DMS114 treated with DMSO at 0.1 percent for 48 hours (cell line): ENCODE measurements at regions not wholly inside any gene's neighbourhood (a gene's known extent, or its start where the extent isn't known, plus 50 kb on each side); places are given as distances from the start of the nearest gene placed in this dataset.

Experiments
- DNase-seq: peaks from one replicate; lab custom pipeline; 2025; ENCODE audit not compliant: unreplicated experiment; lab: John Stamatoyannopoulos, UW

DNA sequence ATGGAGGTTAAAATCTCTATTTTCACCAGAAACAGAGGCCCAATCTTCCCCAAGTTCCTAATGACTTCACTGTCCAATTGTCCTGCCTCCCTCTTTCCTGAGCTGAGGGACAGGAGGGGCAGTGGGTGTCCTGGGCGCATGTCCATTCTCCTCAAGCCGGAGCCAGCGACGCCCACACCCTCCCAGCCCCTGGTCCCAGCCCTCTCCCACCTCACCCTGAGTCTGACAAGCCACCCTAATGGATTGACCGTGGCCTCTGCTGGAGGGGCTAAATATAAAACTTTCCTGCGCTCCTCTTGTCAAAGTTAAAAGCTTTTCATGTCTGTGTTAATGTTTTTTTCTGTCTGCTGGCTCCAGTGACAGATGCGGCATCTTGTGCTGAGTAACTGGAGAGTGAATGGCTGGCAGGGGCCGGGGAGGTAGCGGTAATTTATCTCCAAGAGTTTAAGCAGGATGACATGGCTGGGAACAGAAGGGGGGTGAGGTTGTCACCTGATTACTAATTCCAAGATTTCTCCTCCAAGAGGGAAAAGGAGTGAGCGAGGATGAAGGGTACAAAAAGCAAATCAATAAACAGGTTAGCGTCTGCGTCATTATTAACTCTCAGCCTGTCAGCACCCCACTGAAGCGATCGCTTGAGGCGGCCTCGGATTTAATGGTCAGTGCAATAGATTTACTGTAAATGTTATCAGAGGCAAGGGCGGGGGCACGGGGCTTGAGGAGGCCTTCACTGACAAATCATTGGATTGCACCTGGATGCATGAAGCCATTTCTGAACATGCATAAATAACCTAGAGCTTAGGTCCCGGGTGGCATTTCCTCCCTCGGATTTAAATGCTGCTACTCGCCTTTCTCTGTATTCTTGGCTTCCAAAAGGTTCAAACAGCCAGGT is 118.1 kb upstream of the MAFB start:
- DNase-seq: no peak

DNA sequence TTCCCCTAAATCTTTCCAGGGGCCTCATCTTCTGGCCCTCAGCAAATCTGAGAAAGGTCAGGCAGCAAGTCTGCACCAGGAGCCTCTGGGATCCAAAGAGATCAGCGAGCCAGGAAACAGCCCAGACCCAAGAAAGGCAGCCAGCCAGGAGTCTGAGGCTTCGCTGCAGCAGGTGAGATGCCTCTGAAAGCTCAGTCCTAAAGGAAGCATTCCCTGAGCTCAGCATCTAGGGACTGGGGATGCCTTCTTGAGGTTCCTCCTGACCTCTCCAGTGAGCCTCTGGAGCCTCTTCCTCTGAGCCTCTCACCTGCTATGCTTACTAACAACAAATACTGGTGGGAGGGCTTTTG is 118.8 kb upstream of the MAFB start:
- no peak for DNase-seq

DNA sequence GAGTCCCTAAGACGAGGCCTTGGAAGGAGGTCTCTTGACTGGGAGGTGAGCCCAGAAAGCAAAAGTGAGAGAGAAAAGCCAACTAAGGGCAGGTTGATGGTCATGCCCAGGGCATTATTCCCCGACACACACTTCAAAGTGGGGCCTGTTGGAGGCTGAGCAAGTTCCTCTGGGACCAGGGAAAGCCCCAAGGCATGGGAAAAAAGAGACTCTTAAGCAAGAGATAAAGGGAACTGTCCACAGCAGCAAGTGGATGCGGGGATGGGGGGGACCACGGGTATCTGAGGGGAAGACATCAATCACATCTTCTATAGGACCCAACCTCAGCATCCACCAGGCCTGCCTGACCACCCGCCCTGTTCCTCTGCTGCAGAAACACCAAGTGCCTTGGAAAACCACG is 119.9 kb upstream of the MAFB start:
- DNase-seq: no peak

DNA sequence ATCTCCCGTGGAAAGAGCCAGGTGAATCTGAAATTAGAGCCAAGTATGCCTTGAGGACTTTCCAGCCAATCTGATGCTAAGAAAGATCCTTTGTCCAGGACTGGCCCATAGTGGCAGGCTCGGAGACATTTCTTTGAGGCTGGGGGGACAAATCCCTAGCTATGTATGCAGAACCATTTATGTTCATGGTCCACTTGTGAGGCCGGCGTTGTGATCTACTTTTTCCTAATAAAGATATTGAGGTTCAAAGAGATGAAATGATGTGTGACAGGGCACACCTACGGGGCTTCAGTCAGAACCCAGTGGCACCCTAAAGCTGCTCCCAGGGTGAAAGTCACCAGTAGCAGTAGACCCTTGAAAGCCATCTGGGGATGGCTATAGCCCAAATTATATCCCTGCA is 120.3 kb upstream of the MAFB start:
- DNase-seq: no peak

DNA sequence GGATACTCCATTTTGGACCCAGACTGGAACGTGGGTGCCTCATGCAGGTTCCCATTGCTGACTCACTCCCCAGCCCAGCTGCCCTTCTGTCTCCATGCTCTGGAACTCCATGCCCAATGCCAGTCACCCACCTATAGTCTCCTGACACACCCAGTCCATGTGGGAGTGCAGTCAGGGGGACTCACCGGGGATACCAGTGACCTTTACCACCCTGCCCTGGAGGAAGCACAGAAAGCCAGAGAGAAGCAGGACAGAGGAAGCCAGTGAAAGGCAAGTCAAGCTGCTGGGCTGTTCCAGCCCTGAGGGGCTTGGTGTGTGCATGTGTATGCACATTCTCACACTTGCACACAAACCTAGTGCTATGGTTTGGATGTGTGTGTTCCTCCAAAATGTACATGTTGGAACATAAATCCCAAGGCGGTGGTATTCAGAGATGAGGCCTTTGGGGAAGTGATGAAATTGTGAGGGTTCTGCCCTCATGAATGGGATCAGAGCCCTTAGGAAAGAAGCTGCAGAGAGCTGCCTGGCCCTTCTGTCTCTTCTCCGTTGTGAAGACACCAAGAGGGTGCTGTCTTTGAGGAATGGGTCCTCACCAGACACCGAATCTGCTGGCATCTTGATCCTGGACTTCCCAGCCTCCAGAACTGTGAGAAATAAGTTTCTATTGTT is 121.4 kb upstream of the MAFB start:
- no peak for DNase-seq

DNA sequence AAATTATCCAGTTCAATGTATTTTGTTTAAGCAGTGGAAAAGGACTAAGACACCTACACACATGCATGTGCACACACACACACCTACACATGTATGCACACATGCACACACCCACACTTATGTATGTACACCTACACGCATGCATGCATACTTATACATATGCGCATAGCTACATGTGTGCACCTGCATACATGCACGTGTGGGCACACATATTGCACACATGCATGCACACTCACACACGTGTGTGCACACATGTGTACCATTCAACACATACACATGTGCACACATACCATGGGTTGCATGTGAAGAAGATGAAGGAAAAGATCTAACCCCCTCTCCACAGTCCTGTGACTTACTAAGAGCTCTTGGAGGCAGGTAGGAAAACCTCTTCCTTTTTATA is 122.0 kb upstream of the MAFB start:
- no peak for DNase-seq

DNA sequence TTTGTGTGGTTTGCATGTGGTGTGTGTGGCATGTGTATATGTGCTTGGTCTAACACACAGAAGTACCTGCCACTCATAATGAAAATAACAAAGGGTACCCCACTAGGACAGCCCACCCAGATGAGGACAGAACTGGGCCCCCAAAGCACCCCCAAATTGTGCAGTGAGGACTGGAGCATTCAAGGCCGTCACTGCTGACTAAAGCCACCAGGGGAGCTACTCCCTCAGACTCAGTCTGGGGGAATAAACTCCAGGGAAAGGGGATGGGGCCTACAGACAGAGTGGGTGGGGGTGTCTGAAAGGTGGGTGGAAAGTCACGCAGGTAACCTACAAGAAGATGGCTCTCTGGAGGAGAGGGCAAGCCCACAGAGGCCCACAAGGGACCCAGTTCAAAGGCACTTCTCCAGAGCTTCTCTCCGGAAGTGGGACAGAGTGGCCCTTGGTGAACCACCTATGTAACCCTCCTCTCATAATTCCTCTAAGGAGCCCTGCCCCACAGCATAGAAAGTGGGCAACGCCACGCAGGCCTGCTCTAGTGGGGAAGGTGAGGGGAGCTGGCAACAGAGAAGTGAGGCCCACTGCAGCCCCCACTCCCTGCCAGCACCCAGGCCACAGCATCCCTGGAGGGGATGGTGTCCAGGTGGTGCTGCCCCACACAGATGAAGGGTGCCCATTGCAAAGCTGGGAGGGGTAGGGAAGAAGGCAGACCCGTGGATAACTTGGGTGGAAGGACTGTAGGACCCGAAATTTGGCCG is 122.8 kb upstream of the MAFB start:
- no peak for DNase-seq

DNA sequence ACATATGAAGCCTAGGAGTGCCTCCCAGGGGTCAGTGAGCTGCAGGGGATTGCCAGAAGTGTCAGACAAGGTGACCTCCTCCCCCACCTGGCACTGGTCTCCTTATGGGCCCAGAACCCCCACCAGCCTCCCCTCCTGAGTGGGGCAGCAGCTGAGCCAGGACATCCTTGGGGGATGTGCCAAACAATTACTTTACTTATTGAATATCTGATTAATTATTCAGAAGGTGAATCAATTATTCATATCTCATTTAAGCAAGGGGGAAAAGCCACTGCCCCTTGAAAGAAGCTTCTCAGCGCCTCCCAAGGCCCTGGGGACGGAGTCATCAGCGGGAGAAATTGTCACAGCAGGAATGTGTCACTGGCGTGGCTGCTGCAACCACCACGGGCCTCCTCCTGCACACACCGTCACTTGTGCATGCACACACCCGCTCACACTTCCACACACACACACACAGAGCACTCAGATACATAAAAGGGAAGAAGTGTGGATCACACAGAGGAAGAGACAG is 123.4 kb upstream of the MAFB start:
- no peak for DNase-seq

DNA sequence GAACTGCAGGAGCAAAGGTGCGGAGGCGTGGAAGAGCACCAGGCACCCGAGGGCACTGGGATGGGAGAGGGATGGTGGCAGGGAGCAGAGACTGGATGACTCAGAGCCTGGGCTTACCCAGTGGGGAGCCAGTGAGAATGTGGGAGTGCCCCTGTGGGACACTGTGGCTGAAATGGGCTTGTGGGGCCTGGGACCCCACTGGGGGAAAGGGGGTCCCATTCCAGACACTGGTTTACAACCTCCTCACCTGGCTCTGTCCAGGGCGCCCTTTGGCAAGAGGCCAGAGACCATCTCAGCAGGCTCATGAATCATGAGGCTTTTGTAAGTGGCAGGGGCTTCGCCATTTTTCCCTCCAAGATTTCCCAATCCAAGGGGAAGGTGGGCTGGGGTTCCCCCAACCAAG is 124.0 kb upstream of the MAFB start:
- DNase-seq: no peak

DNA sequence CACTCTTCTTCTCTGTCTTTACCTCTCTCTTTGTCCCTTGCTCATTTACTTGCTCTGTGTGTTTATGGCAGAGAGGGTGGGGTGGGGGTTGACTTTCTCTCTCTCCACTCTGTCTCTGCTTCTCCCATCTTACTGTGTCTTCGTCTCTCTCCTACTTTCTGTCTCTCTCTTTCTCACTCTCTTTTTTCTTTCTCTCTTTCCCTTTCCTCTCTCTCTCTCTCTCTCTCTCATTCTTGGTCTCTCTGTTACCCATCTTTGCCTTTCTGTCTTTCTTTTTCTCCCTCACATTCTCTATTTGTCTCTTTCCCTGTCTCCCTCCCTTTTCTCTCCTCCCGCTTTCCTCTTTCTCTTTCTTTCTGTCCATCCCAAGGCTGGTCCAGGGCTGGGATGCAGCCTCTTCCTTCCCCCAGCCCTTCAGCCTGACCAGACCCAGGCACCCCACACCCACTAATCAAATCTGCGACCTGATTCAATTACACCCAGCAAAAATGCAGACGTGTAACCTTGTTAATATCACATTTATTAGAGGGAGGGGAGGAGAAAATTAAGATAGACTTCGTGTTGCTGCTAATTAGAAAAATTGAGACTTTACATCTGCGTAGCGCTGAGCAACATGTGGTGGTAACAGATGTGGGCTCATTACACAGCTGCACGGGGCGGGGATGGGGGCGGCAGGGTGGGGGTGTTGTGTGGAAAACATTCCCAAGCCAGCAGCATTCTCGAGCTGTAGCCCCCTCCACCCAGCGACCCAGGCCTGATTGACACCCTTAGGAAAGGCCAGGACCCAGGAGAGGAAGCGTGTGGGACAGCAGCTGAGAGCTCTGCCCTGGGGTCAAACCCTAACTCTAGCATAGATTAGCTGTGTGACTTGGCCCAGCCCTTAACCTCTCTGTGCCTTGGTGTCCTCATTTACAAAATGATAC is 124.9 kb upstream of the MAFB start:
- no peak for DNase-seq

DNA sequence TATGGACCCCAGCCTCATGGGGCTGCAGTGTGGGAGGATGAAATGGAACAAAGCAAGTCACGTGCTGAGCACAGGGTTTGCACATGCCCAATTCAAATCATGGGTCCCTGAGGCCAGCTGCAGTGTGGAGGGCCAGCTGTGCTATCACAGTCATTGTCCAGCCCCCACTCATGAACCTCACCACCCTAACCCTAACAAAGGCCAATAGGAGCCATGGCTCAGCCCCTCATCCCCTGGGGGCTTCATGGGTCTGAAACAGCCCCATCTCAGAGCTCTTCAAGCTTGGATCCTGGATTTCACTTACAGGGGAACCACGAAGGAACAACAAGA is 125.6 kb upstream of the MAFB start:
- DNase-seq: no peak

DNA sequence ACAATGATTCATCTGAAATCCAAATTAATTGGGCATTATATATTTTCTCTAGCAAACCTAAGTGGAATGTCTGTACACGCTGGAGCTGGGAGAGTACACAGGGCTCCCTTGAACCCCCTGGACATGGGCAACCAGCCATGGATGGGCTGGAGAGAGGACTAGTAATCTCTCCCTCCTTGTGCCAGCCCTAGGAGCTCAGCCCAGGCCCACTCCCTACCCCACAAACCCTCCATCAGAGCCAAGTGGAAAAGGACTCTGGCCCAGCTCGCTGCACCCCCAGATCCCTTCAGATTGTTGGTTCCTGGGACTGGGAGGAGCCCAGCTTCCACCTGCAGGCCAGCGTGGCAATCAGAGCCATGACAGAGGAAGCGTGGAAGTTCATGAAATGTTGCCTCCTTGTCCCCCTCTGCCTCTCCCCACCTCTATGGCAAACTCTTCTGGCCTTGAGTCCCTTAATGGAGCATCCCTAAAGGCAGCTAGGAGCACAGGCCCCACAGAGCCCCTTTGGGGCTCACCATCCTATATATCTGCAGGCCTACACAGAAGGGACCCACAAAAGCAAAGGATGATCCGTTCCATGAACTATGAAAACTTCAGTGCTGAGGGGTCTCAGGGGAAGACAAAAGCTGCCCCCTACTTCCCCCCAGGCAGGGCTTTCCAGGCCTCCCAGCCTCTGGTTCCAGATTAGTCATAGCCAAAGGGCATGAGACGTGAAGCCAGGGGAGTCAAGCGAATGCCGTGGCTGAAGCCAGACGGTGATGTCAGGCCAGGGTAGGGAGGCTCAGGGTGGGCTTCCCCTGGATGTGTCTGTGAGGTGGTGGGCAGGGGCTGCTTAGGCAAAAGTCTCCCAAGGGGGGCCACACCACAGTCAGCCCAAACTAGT is 126.4 kb upstream of the MAFB start:
- no peak for DNase-seq

DNA sequence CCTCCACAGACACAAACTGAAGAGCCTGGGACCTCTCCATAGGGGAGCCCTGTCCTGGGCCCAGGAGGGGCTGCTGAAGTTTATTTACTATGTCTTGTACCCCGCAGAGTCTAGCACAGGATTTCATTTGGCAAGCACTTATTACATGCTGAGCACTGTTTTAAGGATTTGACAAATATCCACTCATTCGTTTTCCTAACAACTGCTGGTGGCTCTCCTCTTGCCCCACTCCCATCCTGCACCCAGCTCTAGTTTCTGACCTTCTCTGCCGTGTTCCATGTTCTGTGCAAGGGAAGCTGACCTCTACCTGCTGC is 127.0 kb upstream of the MAFB start:
- no peak for DNase-seq

DNA sequence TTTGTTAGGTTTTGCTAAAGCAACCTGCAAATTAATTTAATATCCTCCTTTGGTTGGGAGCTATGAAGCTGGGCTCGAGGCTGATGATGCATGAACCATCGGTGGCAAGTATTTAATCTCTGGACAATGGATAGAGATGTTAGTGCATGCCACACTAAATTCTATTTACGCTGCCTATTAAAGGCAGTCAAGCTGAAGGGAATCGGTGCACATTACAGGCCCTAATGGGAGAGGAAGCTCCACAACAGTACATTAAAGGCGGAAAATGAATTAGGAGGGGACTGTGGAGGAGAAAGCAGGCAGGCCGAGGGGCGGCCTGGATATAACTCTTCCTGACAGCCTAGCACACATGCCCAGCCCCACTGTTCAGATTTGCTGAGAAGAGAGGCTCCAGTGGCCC is 132.4 kb upstream of the MAFB start:
- DNase-seq: no peak

DNA sequence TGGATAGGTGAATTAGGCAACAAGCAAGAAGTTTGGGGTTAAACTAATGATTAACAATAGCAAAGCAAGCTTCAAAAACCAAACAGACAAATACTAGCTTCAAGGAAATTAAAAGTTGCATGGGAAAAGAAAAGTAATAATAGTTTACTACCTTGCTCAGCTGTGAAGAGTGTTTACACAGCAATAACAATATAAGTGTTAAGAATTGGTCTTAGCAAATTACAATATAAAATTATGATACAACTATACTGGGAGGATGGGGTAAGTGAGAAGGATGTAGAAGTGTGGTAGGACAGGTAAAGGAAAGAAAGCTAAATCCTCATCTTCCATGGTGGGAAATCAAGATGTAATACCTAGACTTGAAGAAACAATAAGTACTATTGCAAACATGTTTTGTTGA is 137.7 kb upstream of the MAFB start:
- DNase-seq: no peak

DNA sequence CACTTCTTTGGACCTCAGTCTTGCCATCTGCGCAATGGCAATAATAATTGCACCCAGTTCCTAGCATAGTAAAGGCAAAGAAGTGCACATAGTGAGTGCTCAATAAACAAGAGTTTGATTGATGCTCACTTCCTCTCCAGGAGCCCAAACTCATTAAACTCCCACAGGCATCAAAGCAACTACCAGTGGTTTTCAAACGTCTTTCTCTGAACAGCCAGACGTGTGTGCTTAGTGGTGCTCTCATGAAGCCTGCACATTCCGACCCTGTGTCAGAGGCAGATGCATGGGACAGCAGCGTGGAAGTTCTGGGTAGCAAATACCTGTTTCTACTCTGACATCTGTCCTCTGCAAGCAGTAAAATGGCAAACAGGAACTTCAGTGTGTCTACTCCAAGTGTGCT is 146.3 kb upstream of the MAFB start:
- DNase-seq: no peak

DNA sequence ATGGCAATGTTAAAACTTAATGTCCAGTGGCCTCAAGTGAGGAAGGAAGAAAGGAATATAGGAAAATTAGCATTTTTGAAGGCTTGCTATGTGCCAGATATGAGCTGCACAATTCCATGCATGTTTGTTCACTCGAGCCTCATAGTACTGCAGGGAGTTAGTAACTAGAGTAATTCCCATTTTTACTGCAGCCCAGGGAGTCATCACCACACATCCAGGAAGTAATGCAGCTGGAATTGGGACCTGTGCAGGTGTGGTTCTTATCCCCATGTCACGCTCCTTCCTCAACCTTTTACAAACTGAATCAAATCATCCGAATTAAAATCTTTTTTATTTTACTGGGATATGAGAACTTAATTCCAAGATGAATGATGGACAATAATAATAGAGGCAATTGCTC is 149.5 kb upstream of the MAFB start:
- no peak for DNase-seq

DNA sequence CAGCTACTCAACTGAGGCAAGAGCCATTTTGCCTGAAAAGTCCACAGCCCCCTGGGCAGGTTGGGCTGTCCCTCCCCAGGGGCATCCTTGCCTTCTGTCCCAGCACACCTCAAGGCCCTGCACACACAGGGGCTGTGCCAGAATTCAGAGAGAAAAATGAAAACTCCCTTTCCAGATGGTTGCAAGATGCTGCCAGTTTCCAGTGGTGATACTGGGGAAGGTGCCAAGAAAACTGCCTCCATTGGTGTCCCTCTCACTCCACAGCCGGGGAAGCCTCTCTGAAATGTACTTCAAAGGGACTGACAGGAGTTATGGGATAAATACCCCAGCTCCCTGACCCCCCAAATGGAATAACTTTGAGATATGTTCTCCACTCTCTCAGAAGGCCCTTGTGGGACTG is 154.2 kb upstream of the MAFB start:
- DNase-seq: no peak

DNA sequence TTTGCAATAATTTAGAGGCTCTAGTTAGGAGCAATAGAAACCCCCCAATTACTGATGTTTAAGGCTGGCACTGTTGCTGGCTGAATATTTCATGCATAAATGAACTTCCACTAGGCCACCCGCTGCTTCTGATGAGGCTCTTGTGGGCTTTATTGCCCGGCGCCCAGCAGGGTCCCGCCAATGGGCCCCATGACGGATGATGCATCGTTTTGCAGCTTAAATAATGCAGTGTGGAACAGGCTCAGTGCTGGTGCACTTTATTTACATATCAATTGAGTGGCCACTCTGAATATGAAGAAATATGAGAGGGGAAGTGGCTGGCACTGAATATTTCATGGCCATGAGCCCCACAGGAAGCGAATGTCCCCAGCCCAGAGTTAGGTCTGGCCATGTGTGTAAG is 155.3 kb upstream of the MAFB start:
- no peak for DNase-seq

DNA sequence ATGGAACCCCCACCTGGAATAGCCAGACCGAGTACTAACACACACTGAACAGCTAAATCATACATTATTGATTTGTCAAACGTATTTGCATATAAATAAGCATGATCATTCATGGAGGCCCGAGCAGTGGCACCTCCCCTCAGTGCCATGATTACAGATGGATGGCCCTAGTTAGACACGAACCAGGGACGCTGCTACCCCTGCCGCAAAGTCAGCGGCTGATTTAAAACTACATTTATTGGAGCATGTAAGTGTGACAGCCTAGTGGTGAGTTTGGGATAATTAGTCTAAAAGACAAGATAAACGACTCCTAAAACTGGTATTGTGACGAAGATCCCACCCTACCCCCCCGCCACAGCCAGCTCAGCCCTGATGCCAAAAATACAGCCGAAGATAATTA is 159.1 kb upstream of the MAFB start:
- no peak for DNase-seq
